ENCODE measurements at regions not wholly inside any gene's neighbourhood (a gene's known extent, or its start where the extent isn't known, plus 50 kb on each side); places are given as distances from the start of the nearest gene placed in this dataset.

GRCh38 chr5:8813180-8813579, 732.7 kb downstream of the SEMA5A start (continued):
- no peak for TF ChIP-seq CHD7 (IDR thresholded peaks at IDR 0.05; ENCODE audit: insufficient replicate concordance, low read length)
- no peak for TF ChIP-seq RXRA (IDR thresholded peaks at IDR 0.05; ENCODE audit: insufficient read depth, low read depth, low read length)
- no peak for TF ChIP-seq SIX5 (IDR thresholded peaks at IDR 0.05; ENCODE audit: low read depth, low read length)
- TF ChIP-seq YY1 (IDR thresholded peaks at IDR 0.05; ENCODE audit: low read depth, low read length) = no peak

Measured in H1 (cell line).